H9 (cell line): ENCODE measurements at regions not wholly inside any gene's neighbourhood (a gene's known extent, or its start where the extent isn't known, plus 50 kb on each side); places are given as distances from the start of the nearest gene placed in this dataset.

Experiments used
- DNase-seq: peaks from one replicate; pipeline ENCODE4 v3.0.0-alpha.2; 2017
- H2AFZ ChIP-seq: one replicate; pipeline ENCODE4 v1.6.1; 2013; ENCODE audit warnings: mild to moderate bottlenecking, low read length, control low read depth, moderate library complexity
- H2AK5ac ChIP-seq: 2 replicates; pipeline ENCODE4 v1.6.1; 2013; ENCODE audit warnings: low read length, control low read depth, mixed read lengths; ENCODE audit not compliant: insufficient read length
- H2BK120ac ChIP-seq: one replicate; pipeline ENCODE4 v1.6.1; 2013; ENCODE audit warnings: low read depth, mild to moderate bottlenecking, low read length, control low read depth, inconsistent platforms; ENCODE audit not compliant: poor library complexity, severe bottlenecking
- H2BK12ac ChIP-seq: 2 replicates; pipeline ENCODE4 v1.6.1; 2013; ENCODE audit warnings: low read length, control low read depth, mixed read lengths, low read depth; ENCODE audit not compliant: insufficient read length
- H2BK15ac ChIP-seq: 2 replicates; pipeline ENCODE4 v1.6.1; 2013; ENCODE audit warnings: low read depth, low read length, control low read depth
- H2BK20ac ChIP-seq: one replicate; pipeline ENCODE4 v1.6.1; 2013; ENCODE audit warnings: low read depth, mild to moderate bottlenecking, low read length, control low read depth, inconsistent platforms; ENCODE audit not compliant: poor library complexity, severe bottlenecking
- H2BK5ac ChIP-seq: 2 replicates; pipeline ENCODE4 v1.6.1; 2013; ENCODE audit warnings: low read length, control low read depth, mixed read lengths; ENCODE audit not compliant: insufficient read length
- H3K14ac ChIP-seq: 2 replicates; pipeline ENCODE4 v1.6.1; 2013; ENCODE audit warnings: low read length, control low read depth; ENCODE audit not compliant: insufficient read depth
- H3K18ac ChIP-seq: 2 replicates; pipeline ENCODE4 v1.6.1; 2013; ENCODE audit warnings: low read depth, mild to moderate bottlenecking, mixed read lengths, low read length, control low read depth; ENCODE audit not compliant: insufficient read length
- H3K23ac ChIP-seq: 2 replicates; pipeline ENCODE4 v1.6.1; 2013; ENCODE audit warnings: low read length, control low read depth, mixed read lengths, low read depth; ENCODE audit not compliant: insufficient read length
- H3K23me2 ChIP-seq: 2 replicates; pipeline ENCODE4 v1.6.1; 2013; ENCODE audit warnings: low read depth, mild to moderate bottlenecking, mixed read lengths, low read length, control low read depth; ENCODE audit not compliant: insufficient read length, poor library complexity, severe bottlenecking
- H3K27ac ChIP-seq: 2 replicates; pipeline ENCODE4 v1.5.1; 2013; ENCODE audit warnings: low read length, control low read depth, mixed read lengths, low read depth; ENCODE audit not compliant: insufficient read length
- H3K27me3 ChIP-seq: 2 replicates; pipeline ENCODE4 v1.6.1; 2013; ENCODE audit warnings: low read length, control low read depth, inconsistent platforms; ENCODE audit not compliant: insufficient read depth
- H3K4ac ChIP-seq: 2 replicates; pipeline ENCODE4 v1.6.1; 2013; ENCODE audit warnings: low read depth, mild to moderate bottlenecking, control low read depth, inconsistent platforms, low read length, moderate library complexity
- H3K4me1 ChIP-seq: 2 replicates; pipeline ENCODE4 v1.6.1; 2013; ENCODE audit warnings: low read length, control low read depth, inconsistent platforms; ENCODE audit not compliant: insufficient read depth
- H3K4me2 ChIP-seq: 2 replicates; pipeline ENCODE4 v1.6.1; 2013; ENCODE audit warnings: low read length, control low read depth, mixed read lengths; ENCODE audit not compliant: insufficient read length, insufficient read depth
- H3K56ac ChIP-seq: 2 replicates; pipeline ENCODE4 v1.6.1; 2013; ENCODE audit warnings: low read depth, mild to moderate bottlenecking, mixed read lengths, low read length, control low read depth; ENCODE audit not compliant: insufficient read length
- H3K79me1 ChIP-seq: 2 replicates; pipeline ENCODE4 v1.6.1; 2013; ENCODE audit warnings: low read depth, mild to moderate bottlenecking, moderate library complexity, low read length, control low read depth, inconsistent platforms; ENCODE audit not compliant: insufficient read depth, poor library complexity, severe bottlenecking
- H3K79me2 ChIP-seq: 2 replicates; pipeline ENCODE4 v1.6.1; 2013; ENCODE audit warnings: low read length, control low read depth, inconsistent platforms; ENCODE audit not compliant: insufficient read depth
- H3K9ac ChIP-seq: 2 replicates; pipeline ENCODE4 v1.6.1; 2013; ENCODE audit warnings: low read length, control low read depth, mixed read lengths; ENCODE audit not compliant: insufficient read length; ENCODE audit errors: extremely low read depth
- H3K9me3 ChIP-seq: one replicate; pipeline ENCODE4 v1.6.1; 2013; ENCODE audit warnings: low read depth, low read length, inconsistent platforms; ENCODE audit not compliant: control insufficient read depth
- H3T11ph ChIP-seq: one replicate; pipeline ENCODE4 v1.6.1; 2013; ENCODE audit warnings: mild to moderate bottlenecking, low read length, control low read depth, inconsistent platforms
- H4K20me1 ChIP-seq: one replicate; pipeline ENCODE4 v1.6.1; 2013; ENCODE audit not compliant: control insufficient read depth, insufficient read length, insufficient read depth
- H4K5ac ChIP-seq: 2 replicates; pipeline ENCODE4 v1.6.1; 2013; ENCODE audit warnings: low read depth, mild to moderate bottlenecking, mixed read lengths, low read length, control low read depth; ENCODE audit not compliant: insufficient read length
- H4K8ac ChIP-seq: replicated peaks from 2 replicates; pipeline ENCODE4 v1.6.1; 2013; ENCODE audit warnings: low read length, control low read depth, mixed read lengths, low read depth; ENCODE audit not compliant: insufficient read length
- H4K91ac ChIP-seq: 2 replicates; pipeline ENCODE4 v1.6.1; 2013; ENCODE audit warnings: low read depth, mild to moderate bottlenecking, moderate library complexity, mixed read lengths, low read length, control low read depth; ENCODE audit not compliant: insufficient read length
- H3K27ac Mint-ChIP-seq, 3 experiments: 2 replicates in 2 of 3; 3 replicates in 1 of 3; pipeline ENCODE4 v1.8.0; 2020 to 2021; ENCODE audit warnings: mixed read lengths in 3 of 3, mild to moderate bottlenecking in 1 of 3, moderate library complexity in 1 of 3
- H3K27me3 Mint-ChIP-seq: 2 replicates; pipeline ENCODE4 v1.8.0; 2021; ENCODE audit warnings: low read depth, mild to moderate bottlenecking, moderate library complexity, mixed read lengths
- H3K36me3 Mint-ChIP-seq, 3 experiments: 2 replicates in 2 of 3; 3 replicates in 1 of 3; pipeline ENCODE4 v1.8.0; 2020 to 2021; ENCODE audit warnings: low read depth in 3 of 3, mixed read lengths in 3 of 3; ENCODE audit not compliant: insufficient read depth in 1 of 3
- H3K4me1 Mint-ChIP-seq, 2 experiments: 2 replicates each; pipeline ENCODE4 v1.8.0; 2020; ENCODE audit warnings: mixed read lengths in 2 of 2
- H3K4me3 Mint-ChIP-seq, 2 experiments: 2 replicates in 1 of 2; 3 replicates in 1 of 2; pipeline ENCODE4 v1.8.0; 2020 to 2021; ENCODE audit warnings: mild to moderate bottlenecking in 2 of 2, mixed read lengths in 2 of 2, moderate library complexity in 1 of 2
- H3K9me3 Mint-ChIP-seq, 2 experiments: 2 replicates in 1 of 2; 3 replicates in 1 of 2; pipeline ENCODE4 v1.8.0; 2020; ENCODE audit warnings: mild to moderate bottlenecking in 2 of 2, mixed read lengths in 2 of 2, moderate library complexity in 1 of 2
- CTCF ChIP-seq: fragments of 200-600 bp; sonication (generic); conservative IDR thresholded peaks from 3 replicates; pipeline ENCODE4 v1.8.0; 2021; ENCODE audit warnings: antibody characterized with exemption, mild to moderate bottlenecking
- WGBS: extraction: QIAGEN DNeasy Blood & Tissue Kit; methylation state at CpG from one replicate; pipeline ENCODE4 v1.1.7; 2013; ENCODE audit warnings: missing lambda C conversion rate, low lambda C conversion rate, mixed read lengths; ENCODE audit not compliant: insufficient read length; ENCODE audit errors: extremely low coverage; 5-methylcytosine and 5-hydroxymethylcytosine counted together

- no peaks in the 10 kb centered on the region for H3K27me3 Mint-ChIP-seq
Observed at GRCh38 chr10:60572511-60573194, 183.0 kb upstream of the ANK3 start.

More at GRCh38 chr10:60572511-60573194, 183.0 kb upstream of the ANK3 start:
- H3K27ac Mint-ChIP-seq, result peak overlapping the region; percentile 25 to 76 (median 39); a peak in 5 of 7 replicates
- Histone ChIP-seq H3K18ac (no peak overlapping the region), H3K23me2 (no peaks in the 10 kb centered on the region), H4K20me1 (no peaks in the 10 kb centered on the region), H2BK12ac (no peak overlapping the region), H4K91ac (no peak overlapping the region), H3T11ph (no peak overlapping the region), H3K4me1 (peaks cover 2% of the 10 kb centered on the region; the same call in 1 of the 2 replicates), H3K4me2 (peak overlapping the region; percentile 51), H2AK5ac (no peak overlapping the region), H3K27me3 (no peaks in the 10 kb centered on the region), H2BK120ac (no peak overlapping the region), H2AFZ (no peak overlapping the region), H3K79me2 (no peaks in the 10 kb centered on the region), H3K9me3 (no peaks in the 10 kb centered on the region), H3K56ac (no peak overlapping the region), H2BK5ac (no peak overlapping the region), H2BK15ac (no peak overlapping the region), H2BK20ac (no peak overlapping the region), H3K79me1 (no peaks in the 10 kb centered on the region), H4K8ac (no peak overlapping the region), H3K27ac (no peak overlapping the region), H3K23ac (no peak overlapping the region), H3K14ac (no peak overlapping the region), H3K4ac (no peak overlapping the region), H4K5ac (no peak overlapping the region), H3K9ac (no peak overlapping the region)
- peaks cover 43 to 44% of the 10 kb centered on the region in 2 experiments for H3K4me1 Mint-ChIP-seq
- DNase-seq, result peak; percentile 57
- H3K9me3 Mint-ChIP-seq, result peaks cover 8% of the 10 kb centered on the region in 2 experiments; a peak in 4 of 5 replicates
- no peak for TF ChIP-seq CTCF
- H3K36me3 Mint-ChIP-seq, result peaks cover 5 to 9% (median 6%) of the 10 kb centered on the region in 3 experiments
- WGBS, result no CpG with 5 or more reads among the region's 12 CpGs
- peak overlapping the region; percentile 32 to 60 for H3K4me3 Mint-ChIP-seq
